Stimulated activated CD4-positive, alpha-beta T cell treated with anti-CD3 and anti-CD28 coated beads, Interleukin-4, amount 100 ng/mL, for 24 hours (primary cell): ENCODE measurements at regions not wholly inside any gene's neighbourhood (a gene's known extent, or its start where the extent isn't known, plus 50 kb on each side); places are given as distances from the start of the nearest gene placed in this dataset.
"Not testable (repeated sequence)": the region's sequence is repeated elsewhere in the genome, so short reads cannot be mapped to it uniquely, and the experiment has no call there.

ENCODE experiments used
- DNase-seq: peaks from one replicate; pipeline ENCODE4 v3.0.0-alpha.2; 2020

- no peak for DNase-seq
Observed at GRCh38 chr9:102497709-102498108, 497.4 kb upstream of the CYLC2 start.

DNA sequence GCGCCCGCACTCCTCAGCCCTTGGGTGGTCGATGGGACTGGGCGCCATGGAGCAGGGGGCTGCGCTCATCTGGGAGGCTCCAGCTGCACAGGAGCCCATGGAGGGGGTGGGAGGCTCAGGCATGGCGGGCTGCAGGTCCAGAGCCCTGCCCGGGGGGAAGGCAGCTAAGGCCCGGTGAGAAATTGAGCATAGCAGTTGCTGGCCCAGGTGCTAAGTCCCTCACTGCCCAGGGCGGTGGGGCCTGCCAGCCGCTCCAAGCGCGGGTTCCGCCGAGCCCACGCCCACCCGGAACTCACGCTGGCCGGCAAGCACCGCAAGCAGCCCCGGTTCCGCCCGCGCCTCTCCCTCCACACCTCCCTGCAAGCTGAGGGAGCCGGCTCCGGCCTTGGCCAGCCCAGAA, 508.2 kb upstream of the CYLC2 start:
- DNase-seq, result not testable (repeated sequence)

DNA sequence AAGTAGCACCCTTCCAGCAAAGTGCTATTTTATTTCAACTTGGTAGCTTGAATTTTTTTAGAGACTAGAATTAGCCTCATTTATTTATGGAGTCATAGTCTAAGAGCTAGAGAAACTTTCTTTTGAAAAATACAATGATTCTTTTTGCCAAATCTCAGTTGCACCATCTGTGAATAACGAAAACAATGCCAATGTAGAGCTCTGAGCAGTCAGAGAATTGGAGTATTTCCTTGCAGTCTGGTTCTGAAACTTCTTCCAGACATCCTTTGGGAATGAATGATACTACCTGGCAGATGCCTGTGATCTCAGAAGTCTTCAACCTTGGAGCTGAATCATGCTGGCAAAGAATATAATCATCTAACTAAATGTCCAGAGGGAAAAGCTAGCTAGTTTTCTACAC, 511.5 kb upstream of the CYLC2 start:
- DNase-seq, result no peak

- DNase-seq, result no peak
Observed at GRCh38 chr9:102482776-102483175, 512.4 kb upstream of the CYLC2 start.

- DNase-seq, result no peak
Observed at GRCh38 chr9:102479191-102479590, 515.9 kb upstream of the CYLC2 start.

DNA sequence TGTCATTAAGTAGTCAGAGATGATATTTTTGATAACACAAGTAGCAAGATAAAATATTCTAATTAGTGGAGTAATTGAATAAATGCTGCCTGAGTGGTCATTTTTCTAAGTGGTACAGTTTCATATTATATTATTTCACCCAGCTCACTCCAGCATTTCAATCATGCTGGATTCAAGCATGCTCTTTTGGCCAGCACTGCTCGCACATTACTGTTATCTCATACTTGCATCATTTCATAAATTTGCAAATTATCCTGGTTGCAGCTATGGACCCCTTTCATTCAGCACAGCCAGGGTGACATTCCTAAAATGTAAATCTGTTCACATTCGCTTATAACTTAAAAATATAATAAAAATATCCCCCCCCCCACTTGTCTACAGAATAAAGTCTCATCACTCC, 520.8 kb upstream of the CYLC2 start:
- no peak for DNase-seq

DNA sequence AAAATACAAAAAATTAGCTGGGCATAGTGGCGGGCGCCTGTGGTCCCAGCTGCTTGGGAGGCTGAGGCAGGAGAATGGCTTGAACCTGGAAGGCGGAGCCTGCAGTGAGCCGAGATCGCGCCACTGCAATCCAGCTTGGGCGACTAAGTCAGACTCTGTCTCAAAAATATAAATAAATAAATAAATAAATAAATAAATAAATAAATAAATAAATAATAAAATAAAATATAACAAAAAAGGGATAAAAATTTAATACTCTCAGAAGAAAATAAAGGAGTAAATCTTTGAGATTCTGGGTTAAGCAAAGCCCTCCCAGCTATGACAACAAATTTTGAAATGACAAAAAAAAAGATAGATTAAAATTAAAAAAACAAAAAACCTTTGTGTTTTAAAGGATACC, 525.7 kb upstream of the CYLC2 start:
- DNase-seq, result not testable (repeated sequence)

GRCh38 chr9:102461156-102461819, 533.8 kb upstream of the CYLC2 start:
- no peak for DNase-seq

- DNase-seq, result no peak
Observed at GRCh38 chr9:102459828-102460227, 535.3 kb upstream of the CYLC2 start.

DNA sequence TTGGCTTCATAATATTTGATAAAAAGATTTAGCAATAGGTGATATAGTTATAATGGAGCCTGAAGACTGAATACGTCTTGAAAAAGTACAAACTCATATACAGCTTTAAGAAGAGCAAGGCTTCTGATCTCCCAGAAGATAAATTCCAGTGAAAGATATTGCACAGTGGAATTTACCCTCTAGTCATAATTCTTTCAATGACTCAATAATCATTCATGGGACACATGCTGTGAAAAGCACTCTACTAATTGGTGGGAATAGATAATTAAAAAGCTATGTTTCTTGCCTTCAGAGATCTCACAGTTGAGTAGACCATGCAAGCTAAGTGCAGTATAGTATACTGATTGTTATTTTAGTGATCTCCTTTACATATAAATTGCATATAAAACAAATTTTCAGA, 538.6 kb upstream of the CYLC2 start:
- DNase-seq, result no peak

- no peak for DNase-seq
Observed at GRCh38 chr9:102445906-102446305, 549.2 kb upstream of the CYLC2 start.

DNA sequence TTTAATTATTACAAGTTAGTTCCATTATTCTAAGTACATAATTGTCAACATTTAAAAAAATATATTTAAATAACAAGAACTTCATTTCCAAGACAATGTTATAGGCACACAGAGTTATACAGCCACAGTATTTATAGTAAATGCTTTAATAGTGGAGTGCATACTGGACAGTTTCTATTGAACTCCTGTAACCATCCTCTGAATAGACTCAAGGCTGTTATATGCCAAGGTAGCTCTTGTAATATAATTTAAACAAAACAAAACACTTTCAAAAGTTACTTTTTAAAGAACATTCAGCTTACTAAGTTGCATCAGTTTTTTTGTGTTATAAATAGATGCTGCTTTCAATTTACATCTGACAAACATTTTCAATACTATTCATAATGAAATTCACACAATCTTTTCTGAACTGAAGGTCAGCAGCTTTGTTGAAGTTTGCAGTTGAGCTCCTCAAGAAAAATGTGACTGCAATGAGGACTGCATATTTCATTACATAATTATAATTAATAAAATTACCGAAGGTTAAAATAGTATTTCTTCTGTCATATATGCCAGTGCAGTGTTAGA, 549.9 kb upstream of the CYLC2 start:
- no peak for DNase-seq

GRCh38 chr9:102439583-102439982, 555.5 kb upstream of the CYLC2 start:
- DNase-seq, result no peak

- not testable (repeated sequence) for DNase-seq
Observed at GRCh38 chr9:102436599-102436998, 558.5 kb upstream of the CYLC2 start.

GRCh38 chr9:102435427-102435826, 559.7 kb upstream of the CYLC2 start:
- no peak for DNase-seq

DNA sequence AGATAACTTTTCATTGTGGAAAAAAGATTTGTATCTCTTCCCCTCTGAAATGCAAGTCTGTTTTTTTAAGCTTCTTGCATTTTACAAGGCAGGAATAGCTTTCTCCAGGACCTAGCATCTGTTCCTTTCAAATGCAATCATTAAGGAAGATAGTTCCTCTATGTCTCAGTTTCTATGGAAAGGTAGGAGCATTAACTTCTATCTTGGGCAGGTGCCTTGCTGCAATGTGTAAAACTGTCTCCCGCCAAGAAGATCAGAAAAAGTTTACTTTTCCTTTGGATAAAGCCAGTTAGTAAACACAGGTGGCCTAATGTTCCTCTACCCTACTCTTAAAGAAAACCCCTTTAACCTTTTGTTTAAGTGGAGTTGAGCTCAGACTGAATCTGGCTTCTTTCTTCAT, 560.6 kb upstream of the CYLC2 start:
- no peak for DNase-seq

GRCh38 chr9:102428305-102428704, 566.8 kb upstream of the CYLC2 start:
- DNase-seq, result no peak

- not testable (repeated sequence) for DNase-seq
Observed at GRCh38 chr9:102416251-102416650, 578.9 kb upstream of the CYLC2 start.

DNA sequence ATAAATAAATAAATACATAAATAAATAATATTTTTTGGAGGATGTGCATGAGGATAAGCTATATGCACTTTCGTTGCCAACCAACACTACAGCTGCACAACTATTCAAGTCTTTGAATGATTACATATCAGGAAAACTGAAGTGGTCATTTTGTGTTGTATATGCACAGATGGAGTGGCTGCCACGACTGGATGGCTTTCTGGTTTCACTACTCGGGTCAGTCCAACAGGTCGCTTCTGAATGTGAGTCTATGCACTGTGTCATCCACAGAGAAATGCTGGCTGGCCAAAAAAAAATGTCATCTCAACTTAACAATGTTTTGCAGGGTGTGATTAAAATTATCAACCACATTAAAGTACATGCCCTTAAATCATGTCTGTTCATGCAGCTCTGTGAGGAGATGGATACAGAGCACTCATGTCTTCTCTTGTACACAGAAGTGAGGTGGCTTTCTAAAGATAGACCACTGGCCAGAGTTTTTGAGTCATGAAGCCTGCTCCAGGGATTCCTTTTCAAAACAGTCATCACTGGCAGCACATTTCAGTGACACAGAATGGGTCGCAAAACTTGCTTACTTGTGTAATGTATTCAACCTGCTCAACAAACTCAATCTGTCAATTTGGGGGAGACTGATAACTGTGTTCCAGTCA, 589.8 kb upstream of the CYLC2 start:
- no peak for DNase-seq

DNA sequence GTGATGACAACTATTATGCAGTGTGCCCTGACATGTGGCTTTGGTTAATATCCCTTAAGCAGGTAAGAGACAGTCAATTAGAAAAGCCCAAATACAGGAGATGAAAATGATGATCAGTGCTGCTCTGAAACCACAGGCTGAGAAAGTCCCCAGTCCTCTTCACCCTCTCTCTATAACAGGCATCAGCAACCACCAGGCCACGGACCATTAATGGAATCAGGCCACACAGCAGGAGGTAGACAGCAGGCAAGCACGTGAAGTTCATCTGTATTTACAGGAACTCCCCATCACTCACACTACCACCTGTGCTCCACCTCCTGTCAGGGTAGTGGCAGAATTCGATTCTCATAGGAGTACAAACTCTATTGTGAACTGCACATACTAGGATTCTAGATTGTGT, 591.6 kb upstream of the CYLC2 start:
- DNase-seq, result no peak

- no peak for DNase-seq
Observed at GRCh38 chr9:102398205-102398604, 596.9 kb upstream of the CYLC2 start.

- DNase-seq, result not testable (repeated sequence)
Observed at GRCh38 chr9:102385620-102386019, 609.5 kb upstream of the CYLC2 start.

GRCh38 chr9:102362470-102363132, 624.2 kb upstream of the GRIN3A start:
- DNase-seq, result no peak

DNA sequence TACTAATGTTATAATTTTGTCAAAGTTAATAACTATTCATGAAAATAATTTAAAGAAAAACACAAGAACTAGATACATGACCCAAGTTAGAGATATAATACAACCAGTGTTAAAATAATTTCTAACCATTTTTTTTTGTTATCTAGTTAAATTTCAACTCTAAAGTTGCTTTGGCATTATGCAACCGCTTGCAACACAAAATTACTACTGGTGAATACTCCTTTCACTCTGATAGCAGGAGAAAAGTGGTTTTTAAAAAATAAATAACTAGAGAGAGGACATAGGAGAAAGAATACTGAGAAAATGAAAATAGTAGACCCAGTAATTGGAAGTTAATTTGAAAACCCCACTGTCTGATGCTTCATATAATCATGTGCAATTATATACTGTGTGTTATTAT, 622.4 kb upstream of the GRIN3A start:
- DNase-seq, result no peak
